K562 (cell line): ENCODE measurements at regions not wholly inside any gene's neighbourhood (a gene's known extent, or its start where the extent isn't known, plus 50 kb on each side); places are given as distances from the start of the nearest gene placed in this dataset.

Experiments
- ETS2 ChIP-seq: IDR thresholded peaks from 2 replicates; pipeline ENCODE4 v1.6.1; 2016; ENCODE audit warnings: borderline replicate concordance, missing genetic modification characterization, mild to moderate bottlenecking, moderate library complexity, missing compliant biosample characterization; ENCODE audit not compliant: poor library complexity, severe bottlenecking
- HDAC1 ChIP-seq, 2 experiments: fragments of 450-650 bp; IDR thresholded peaks; 2 replicates each; pipeline ENCODE4 v1.6.1; 2016 to 2017; ENCODE audit warnings: inconsistent platforms in 1 of 2, mild to moderate bottlenecking in 1 of 2, moderate library complexity in 1 of 2
- NFE2L1 ChIP-seq: fragments of 450-650 bp; IDR thresholded peaks from 2 replicates; pipeline ENCODE4 v1.6.1; 2016; ENCODE audit warnings: missing genetic modification characterization, low read depth, mild to moderate bottlenecking, missing compliant biosample characterization, moderate library complexity, borderline replicate concordance
- NFRKB ChIP-seq: fragments of 450-650 bp; IDR thresholded peaks from 2 replicates; pipeline ENCODE4 v1.6.1; 2016; ENCODE audit warnings: low read depth
- TEAD1 ChIP-seq, 2 experiments: fragments of 450-650 bp in 1 of 2; sonication (generic) in 1 of 2; formaldehyde crosslinking; IDR thresholded peaks; 2 replicates each; pipeline versions ENCODE4 v1.4.0 to v1.8.0; 2020 to 2022; ENCODE audit warnings: mild to moderate bottlenecking in 2 of 2, missing genetic modification reagents in 1 of 2
- TEAD4 ChIP-seq, 2 experiments: sonication (generic) in 1 of 2; formaldehyde crosslinking in 1 of 2; IDR thresholded peaks; 2 replicates each; pipeline versions ENCODE4 v1.6.1 to v1.8.0; 2012 to 2022; ENCODE audit warnings: borderline replicate concordance in 1 of 2, inconsistent platforms in 1 of 2, low read length in 1 of 2, mild to moderate bottlenecking in 1 of 2, missing genetic modification reagents in 1 of 2
- TRIM24 ChIP-seq, 2 experiments: fragments of 450-650 bp; IDR thresholded peaks; 2 replicates each; pipeline ENCODE4 v1.6.1; 2016
- ZBTB7A ChIP-seq: IDR thresholded peaks from 2 replicates; pipeline ENCODE4 v1.6.1; 2011; ENCODE audit warnings: low read depth, mild to moderate bottlenecking, low read length, moderate library complexity, borderline replicate concordance; ENCODE audit not compliant: control insufficient read depth
- ZNF133 ChIP-seq: fragments of 250-450 bp; sonication (Bioruptor Pico); IDR thresholded peaks from 2 replicates; pipeline ENCODE4 v1.4.0; 2020; ENCODE audit warnings: mild to moderate bottlenecking
- ZNF143 ChIP-seq: sonication (generic); formaldehyde crosslinking; IDR thresholded peaks from 2 replicates; pipeline ENCODE4 v1.9.0; 2022; ENCODE audit warnings: mild to moderate bottlenecking, missing genetic modification reagents
- ZNF324 ChIP-seq: fragments of 250-450 bp; sonication (Bioruptor Pico); IDR thresholded peaks from 2 replicates; pipeline ENCODE4 v1.4.0; 2020; ENCODE audit warnings: mild to moderate bottlenecking
- TF ChIP-seq, protein P1 (sequence below), 3 experiments: IDR thresholded peaks in 2 of 3; conservative IDR thresholded peaks in 1 of 3; 2 replicates each; pipeline ENCODE4 v1.5.1; 2011 to 2012; ENCODE audit warnings: low read length in 3 of 3, mild to moderate bottlenecking in 3 of 3, control low read depth in 2 of 3, improper control_type of control experiment in 1 of 3, inconsistent platforms in 1 of 3, low read depth in 1 of 3, mixed read lengths in 1 of 3, moderate library complexity in 1 of 3; ENCODE audit not compliant: insufficient read depth in 2 of 3
- TF ChIP-seq, protein P2 (sequence below): fragments of 450-650 bp; IDR thresholded peaks from 2 replicates; pipeline ENCODE4 v1.6.1; 2016

DNA sequence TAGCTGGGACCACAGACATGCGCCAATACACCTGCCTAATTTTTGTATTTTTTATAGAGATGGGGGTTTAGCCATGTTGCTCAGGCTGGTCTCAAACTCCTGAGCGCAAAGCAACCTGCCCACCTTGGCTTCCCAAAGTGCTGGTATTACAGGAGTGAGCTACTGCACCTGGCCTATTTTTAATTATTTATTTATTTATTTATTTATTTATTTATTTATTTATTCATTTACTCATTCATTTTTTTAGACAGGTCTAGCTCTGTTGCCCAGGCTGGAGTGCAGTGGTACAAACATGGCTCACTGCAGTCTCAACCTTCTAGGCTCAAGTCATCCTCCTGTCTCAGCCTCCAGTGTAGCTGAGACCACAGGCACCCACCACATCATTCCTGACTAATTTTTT is 434.3 kb downstream of the DOK5 start:
- TF ChIP-seq TEAD4 (IDR thresholded peaks at IDR 0.05; ENCODE audit: low read length) (no peak), TEAD4 (CRISPR knock-in tag; IDR thresholded peaks at IDR 0.05; ENCODE audit: borderline replicate concordance) (no peak), NFRKB (no peak), NFE2L1 (tag) (no peak), TRIM24 (IDR thresholded peaks at IDR 0.05) (no peak), ZNF143 (no peak), TEAD1 (CRISPR knock-in tag; IDR thresholded peaks at IDR 0.05) (no peak), ZNF324 (CRISPR knock-in tag) (no peak), ZNF133 (CRISPR knock-in tag) (no peak), ZBTB7A (no peak), ETS2 (tag) (no peak), HDAC1 (IDR thresholded peaks at IDR 0.05) (no peak)
- TF ChIP-seq, protein P1, sequence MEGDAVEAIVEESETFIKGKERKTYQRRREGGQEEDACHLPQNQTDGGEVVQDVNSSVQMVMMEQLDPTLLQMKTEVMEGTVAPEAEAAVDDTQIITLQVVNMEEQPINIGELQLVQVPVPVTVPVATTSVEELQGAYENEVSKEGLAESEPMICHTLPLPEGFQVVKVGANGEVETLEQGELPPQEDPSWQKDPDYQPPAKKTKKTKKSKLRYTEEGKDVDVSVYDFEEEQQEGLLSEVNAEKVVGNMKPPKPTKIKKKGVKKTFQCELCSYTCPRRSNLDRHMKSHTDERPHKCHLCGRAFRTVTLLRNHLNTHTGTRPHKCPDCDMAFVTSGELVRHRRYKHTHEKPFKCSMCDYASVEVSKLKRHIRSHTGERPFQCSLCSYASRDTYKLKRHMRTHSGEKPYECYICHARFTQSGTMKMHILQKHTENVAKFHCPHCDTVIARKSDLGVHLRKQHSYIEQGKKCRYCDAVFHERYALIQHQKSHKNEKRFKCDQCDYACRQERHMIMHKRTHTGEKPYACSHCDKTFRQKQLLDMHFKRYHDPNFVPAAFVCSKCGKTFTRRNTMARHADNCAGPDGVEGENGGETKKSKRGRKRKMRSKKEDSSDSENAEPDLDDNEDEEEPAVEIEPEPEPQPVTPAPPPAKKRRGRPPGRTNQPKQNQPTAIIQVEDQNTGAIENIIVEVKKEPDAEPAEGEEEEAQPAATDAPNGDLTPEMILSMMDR (IDR thresholded peaks at IDR 0.05 in 2 of 3, conservative IDR thresholded peaks at IDR 0.05 in 1 of 3; ENCODE audit: insufficient read depth in 2 of 3, low read depth in 1 of 3, low read length in 3 of 3): no peak
- TF ChIP-seq, protein P2, sequence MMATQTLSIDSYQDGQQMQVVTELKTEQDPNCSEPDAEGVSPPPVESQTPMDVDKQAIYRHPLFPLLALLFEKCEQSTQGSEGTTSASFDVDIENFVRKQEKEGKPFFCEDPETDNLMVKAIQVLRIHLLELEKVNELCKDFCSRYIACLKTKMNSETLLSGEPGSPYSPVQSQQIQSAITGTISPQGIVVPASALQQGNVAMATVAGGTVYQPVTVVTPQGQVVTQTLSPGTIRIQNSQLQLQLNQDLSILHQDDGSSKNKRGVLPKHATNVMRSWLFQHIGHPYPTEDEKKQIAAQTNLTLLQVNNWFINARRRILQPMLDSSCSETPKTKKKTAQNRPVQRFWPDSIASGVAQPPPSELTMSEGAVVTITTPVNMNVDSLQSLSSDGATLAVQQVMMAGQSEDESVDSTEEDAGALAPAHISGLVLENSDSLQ: no peak
